M059J (cell line): ENCODE measurements at regions not wholly inside any gene's neighbourhood (a gene's known extent, or its start where the extent isn't known, plus 50 kb on each side); places are given as distances from the start of the nearest gene placed in this dataset.
"Not testable (repeated sequence)": the region's sequence is repeated elsewhere in the genome, so short reads cannot be mapped to it uniquely, and the experiment has no call there.

Experiments used
- DNase-seq: peaks from one replicate; pipeline ENCODE4 v3.0.0-alpha.2; 2012; ENCODE audit warnings: low read depth

DNA sequence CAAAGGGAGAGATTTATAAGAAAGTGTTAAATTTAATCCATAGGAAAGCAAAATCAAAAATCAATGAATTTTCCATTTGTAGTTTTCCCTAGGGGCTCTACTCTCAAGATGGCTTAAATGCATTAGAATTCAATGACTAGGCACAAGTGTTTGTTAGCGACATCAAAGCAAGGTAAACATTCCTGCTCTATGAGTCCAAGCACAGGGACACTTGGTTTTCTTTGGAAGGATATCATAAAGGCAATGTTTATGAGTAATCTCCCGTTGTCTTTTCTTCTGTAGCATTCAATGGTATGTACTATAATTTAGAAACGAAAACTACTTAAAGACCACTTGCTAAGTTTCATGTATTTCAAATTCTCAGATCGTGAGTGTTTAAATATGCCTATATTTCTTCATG is 54.8 kb upstream of the ZNF717 start:
- DNase-seq: not testable (repeated sequence)

- not testable (repeated sequence) for DNase-seq
These were observed 65.1 kb upstream of the ZNF717 start for GRCh38 chr3:75850301-75851008.

DNA sequence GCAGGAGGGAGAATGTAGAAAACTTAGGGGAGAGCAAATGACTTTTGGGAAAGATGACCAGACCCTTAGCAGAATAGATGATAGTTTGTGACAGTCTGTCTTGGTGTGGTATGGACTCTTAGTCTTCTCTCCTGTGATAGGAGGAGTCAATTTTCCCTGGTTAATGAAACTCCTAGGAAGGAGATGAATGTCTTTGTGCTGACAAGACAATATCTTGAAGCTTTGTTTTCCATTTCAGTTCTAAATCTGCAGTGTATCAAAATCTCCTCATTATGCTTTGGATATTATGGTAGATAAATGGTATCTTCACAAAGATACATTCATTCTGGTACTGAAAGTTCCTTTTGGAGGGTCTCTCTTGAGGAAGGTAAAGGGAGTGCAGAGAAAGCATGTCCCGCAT is 77.8 kb upstream of the ZNF717 start:
- DNase-seq: no peak

GRCh38 chr3:75863878-75864277 is 78.5 kb upstream of the ZNF717 start:
- no peak for DNase-seq

DNA sequence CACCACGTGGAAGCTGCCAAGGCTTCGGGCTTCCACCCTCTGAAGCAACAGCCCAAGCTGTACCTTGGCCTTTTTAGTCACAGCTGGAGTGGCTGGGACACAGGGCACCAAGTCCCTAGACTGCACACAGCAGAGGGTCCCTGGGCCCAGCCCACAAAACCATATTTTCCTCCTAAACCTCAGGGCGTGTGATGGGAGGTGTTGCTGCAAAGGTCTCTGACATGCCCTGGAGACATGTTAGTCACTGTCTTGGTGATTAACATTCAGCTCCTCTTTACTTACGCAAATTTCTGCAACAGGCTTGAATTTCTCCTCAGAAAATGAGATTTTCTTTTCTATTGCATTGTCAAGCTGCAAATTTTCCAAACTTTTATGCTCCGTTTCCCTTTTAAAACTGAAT is 98.4 kb upstream of the ZNF717 start:
- not testable (repeated sequence) for DNase-seq

GRCh38 chr3:75886971-75887526 is 101.7 kb upstream of the ZNF717 start:
- no peak for DNase-seq

DNA sequence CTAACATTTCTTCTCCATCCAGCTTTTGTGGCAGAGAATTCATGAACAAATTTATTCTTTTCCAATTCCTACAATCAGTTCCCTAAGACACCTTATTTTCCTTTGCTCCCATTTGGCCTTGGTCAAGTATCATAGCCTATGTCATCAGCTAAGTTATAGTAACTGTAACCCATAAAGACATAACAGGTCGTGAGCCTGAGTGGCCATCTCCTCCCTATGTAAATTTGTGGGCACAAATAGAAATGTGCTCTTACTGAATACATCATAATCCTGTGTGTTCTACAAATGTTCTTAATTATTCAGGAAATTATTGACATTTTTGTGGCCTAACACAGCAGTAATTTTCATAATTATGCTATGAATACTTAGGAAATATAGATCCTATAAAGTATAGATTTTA is 108.9 kb upstream of the ZNF717 start:
- DNase-seq: no peak

DNA sequence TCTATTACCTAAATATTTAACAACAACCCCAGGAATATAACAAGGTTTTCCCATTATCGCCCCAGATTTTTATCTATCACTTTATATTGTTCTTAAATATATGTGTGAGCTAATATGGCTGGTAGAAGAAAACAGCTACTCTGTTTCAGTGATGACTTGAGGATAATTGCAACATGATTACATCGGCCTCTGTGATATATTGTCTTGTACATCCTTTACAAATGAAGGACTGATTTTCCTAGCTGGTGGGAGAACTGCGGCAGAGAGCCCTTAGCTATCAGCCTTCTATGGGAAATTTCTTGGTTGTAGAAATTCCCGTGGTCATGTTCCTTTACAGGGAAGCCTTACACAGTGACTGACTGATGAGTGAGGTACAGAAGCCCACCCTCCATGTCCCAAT is 110.9 kb upstream of the ZNF717 start:
- no peak for DNase-seq

DNA sequence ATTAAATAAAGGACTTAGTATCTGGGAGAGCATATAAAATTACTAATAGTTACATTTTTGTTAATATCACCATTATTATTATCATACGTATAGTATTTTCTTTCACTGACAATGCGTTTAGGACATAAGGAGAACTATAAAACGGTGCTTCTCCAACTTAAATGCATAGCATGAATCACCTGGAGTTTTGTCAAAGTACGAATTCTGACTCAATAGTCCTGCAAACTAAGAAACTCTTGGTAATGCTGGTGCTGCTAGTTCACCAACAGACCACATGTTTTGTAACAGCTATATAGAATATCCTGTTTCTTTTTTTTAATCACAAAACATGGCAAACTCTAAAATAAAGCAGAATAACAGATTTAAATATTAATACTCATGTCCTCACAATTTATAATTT is 116.1 kb upstream of the ZNF717 start:
- DNase-seq: not testable (repeated sequence)

GRCh38 chr3:75906555-75907112 is 121.3 kb upstream of the ZNF717 start:
- DNase-seq: no peak

- no peak for DNase-seq
These were observed 128.5 kb upstream of the ZNF717 start for GRCh38 chr3:75913800-75914350.

DNA sequence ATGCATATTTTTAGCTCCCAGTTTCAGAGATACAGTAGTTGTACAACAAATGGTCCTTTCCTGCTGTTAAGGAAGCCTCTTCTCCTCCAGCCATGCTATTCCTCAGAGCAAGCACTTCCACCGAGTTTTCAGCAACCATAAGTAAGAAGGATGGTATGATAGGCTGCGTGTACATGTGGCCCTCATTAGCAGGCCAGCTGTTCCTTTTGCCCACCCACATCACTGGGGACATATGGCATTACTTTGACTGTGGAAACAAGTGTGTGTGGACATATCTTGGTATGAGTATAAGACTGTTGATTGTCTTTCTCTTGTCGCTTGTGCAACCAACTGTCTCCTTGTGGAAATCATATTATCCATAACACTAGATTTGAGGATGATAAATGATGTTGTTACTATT is 129.4 kb upstream of the ZNF717 start:
- not testable (repeated sequence) for DNase-seq

- DNase-seq: no peak
These were observed 153.6 kb upstream of the ZNF717 start for GRCh38 chr3:75938921-75939320.

DNA sequence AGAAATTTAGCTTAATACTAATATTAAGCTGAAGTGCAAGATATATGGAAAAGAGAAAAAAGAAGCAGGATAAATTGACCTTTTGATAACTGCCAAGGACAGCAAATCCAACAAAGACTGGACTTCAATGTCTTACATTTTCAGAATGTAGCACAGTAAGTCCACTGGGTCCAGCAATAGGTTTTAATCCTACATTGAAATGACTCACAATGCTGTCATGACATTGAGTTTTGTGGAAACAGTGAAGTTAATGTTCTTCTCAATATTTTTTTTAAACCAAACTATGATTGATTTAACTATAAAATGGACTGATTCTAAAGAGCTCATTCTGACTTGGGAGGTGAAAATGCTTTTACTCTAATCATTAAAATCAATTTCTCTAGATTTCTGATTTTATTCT is 166.6 kb upstream of the ZNF717 start:
- DNase-seq: no peak

DNA sequence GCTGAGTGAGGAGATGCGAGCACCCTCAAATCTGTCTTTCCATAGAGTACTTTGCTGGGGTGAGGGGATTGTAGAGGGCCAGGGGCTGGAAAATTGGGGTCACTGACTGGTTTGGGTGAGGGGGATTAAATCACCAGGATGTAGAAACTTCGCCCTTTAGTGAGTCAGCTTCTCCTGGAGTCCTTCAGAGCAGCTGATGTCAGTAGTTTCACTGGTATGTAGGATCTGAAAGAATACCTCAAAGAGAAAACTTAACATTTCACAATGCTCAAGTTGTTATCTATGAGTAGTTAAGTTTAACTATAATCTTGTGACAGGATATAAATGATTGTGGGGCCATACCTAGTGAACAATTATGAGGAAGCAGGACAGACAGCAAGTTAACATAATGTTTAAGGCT is 174.7 kb upstream of the ZNF717 start:
- not testable (repeated sequence) for DNase-seq

DNA sequence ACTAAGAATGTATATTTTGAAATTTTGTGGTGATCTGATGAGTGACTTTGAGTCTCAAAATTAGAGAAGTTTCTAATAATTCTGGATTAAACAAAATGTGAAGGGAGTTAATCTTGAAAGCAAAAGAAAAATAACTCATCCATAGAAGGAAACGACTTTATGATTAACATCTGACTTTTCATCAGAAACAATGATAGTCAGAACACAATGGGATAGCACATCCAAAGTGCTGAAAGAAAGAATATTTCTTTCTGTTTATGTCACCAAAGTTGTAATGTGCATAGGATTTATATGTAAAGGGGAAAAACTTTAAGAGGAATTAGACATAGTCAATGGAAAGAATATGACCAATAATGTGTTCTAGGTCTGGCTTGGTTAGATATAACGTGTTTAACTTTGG is 176.7 kb upstream of the ZNF717 start:
- DNase-seq: not testable (repeated sequence)

DNA sequence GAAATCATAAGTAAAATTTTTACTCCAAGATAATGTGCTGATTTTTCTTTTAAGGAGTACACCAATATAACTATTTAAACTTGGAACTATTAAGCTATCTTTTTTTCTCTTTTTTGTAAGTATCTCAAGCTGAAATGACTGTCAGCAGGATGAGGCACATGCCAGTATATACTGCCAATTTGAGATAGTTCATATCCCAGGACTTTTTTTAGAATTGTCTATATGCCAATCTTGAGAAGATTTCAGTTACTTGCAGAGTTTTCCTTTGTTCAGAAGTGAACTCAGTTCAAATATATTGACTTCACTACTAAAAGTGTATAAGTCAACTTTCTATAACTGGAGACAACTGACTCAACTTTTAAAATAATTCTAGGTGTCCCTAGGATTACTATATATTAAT is 181.7 kb upstream of the ZNF717 start:
- DNase-seq: no peak

DNA sequence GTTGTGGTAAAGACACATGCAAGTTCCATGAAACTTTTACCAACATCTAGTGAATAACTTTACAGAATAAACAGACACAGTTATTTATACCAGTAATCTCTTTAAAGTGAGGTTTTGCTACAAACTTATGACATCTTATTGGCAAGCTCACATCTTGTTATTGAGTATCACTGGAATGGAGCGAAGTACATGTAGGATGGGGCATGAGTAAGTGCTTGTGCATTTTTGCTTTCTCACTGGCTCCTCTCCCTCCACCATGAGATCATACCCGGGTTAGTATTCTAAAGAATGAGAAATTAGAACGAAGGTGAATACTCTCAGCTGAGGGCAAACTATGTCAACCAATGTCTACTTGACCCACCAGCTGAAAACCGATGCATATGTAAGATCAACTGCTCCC is 193.3 kb upstream of the ZNF717 start:
- DNase-seq: no peak

- no peak for DNase-seq
These were observed 196.1 kb upstream of the ZNF717 start for GRCh38 chr3:75981401-75981800.

- no peak for DNase-seq
These were observed 196.8 kb upstream of the ZNF717 start for GRCh38 chr3:75982151-75982550.

- DNase-seq: no peak
These were observed 197.8 kb upstream of the ZNF717 start for GRCh38 chr3:75983111-75983510.

DNA sequence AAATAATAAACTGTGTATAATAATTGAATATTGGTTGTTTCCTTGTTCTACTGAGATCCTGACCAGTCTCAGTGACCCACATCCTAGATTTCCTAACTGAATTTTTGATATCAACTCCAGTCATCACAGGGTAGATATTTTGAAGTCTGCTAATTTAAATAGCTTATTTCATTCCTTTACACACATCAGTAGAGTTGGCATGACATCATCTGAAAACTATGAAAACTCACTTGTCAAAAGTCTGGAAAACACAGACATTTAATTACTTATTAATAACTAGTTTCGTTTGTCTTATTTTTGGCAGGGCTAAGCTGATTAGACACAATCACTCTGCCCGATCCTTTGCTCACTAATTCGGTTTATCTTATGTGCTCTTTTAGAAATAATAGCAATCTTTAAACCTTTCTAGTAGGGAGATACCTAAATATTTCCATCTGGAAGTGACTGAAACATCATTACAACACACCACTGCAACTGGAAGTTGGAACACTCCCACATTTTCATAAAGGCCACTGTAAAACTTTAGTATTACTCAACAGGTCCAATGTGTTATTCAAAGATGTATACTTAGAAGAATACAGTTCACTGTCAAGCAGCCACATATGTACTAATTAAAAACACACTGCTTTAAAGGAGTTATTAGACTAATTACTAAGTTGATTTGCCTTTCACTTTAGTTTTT is 198.4 kb upstream of the ZNF717 start:
- no peak for DNase-seq

DNA sequence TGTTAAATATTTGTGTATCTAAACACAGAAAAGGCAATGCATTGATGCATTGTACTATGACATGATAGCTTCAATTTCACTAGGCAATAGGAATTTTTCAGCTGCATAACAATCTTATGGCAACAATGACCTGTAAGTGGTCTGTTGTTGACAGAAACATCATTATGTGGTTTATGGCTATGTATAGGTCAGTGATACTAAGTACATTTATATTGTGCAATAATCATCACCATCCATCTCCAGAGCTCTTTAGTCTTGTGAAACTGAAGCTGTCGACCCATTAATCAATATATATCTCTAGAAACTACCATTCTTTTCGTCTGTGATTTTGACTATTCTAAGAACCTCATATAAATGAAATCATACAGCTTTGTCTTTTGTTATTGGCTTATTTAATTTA is 200.1 kb upstream of the ZNF717 start:
- no peak for DNase-seq
